GM12872 (cell line): ENCODE measurements at regions not wholly inside any gene's neighbourhood (a gene's known extent, or its start where the extent isn't known, plus 50 kb on each side); places are given as distances from the start of the nearest gene placed in this dataset.

Source experiments
- CTCF ChIP-seq: IDR thresholded peaks from 3 replicates; pipeline ENCODE4 v1.5.1; 2011; ENCODE audit warnings: low read depth, mild to moderate bottlenecking, low read length, moderate library complexity; ENCODE audit not compliant: insufficient read depth

- peak; percentile 75 for TF ChIP-seq CTCF
These were observed 194.1 kb downstream of the SS18 start for GRCh38 chr18:25896178-25896780.

DNA sequence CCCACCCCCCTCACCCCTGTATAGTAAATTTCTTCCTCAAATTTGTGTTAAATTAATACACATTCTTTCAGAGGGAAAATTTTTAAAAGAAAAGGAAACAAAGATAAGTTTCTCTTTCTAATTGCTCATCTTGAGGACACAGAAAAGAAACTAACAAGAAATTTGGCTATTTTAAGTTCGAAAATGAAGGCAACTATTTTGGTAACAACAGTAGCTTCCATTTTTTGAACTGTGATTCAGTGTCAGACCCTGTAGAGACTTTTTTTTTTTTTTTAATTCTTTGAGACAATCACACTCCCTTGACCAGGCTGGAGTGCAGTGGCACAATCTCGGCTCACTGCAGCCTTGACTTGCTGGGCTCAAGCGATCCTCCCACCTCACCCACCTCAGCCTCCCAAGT lies 194.9 kb downstream of the SS18 start:
- TF ChIP-seq CTCF, result no peak

GRCh38 chr18:25886283-25886682 lies 204.1 kb downstream of the SS18 start:
- no peak for TF ChIP-seq CTCF

- TF ChIP-seq CTCF, result no peak
These were observed 207.3 kb downstream of the SS18 start for GRCh38 chr18:25883091-25883490.

DNA sequence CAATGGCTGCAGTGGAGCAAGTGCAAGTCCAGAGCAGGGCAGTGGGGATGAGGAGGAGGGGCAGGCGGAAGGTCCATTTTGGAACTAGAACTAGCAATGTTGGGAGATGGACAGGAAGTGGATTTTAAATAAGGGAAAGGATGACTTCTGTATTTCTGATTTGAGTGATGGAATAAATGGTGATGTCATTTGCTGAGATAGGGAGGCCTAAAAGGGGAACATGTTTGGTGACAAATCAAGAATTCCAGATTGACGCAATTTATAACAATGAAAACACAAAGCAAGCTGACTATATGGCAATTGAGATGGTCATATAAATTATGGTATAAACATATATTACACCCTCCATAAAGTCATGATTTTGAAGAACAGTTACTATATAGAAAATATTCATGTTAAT lies 209.3 kb downstream of the SS18 start:
- no peak for TF ChIP-seq CTCF

DNA sequence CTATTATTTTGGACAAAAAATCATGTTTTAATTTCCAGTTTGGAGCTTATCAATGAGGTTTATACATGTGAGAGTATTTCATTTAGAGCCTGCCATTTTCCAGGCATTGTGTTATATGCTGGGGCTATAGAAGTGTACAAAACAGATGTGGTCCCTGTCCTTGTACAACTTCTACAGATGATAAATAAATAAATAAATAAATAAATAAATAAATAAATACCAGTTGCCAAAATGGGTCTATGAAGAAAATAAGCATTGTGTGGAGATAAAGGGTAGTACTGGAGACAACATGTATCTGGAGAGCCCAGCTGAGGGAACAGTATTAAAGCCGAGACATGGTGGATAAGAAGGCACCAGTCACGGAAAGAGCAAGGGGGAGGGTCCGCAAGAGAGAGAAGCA lies 210.0 kb downstream of the SS18 start:
- no peak for TF ChIP-seq CTCF

GRCh38 chr18:25876330-25876948 lies 214.0 kb downstream of the SS18 start:
- no peak for TF ChIP-seq CTCF
